AG04449 (cell line): ENCODE measurements at regions not wholly inside any gene's neighbourhood (a gene's known extent, or its start where the extent isn't known, plus 50 kb on each side); places are given as distances from the start of the nearest gene placed in this dataset.

Experiments used
- CTCF ChIA-PET: fragments of 350-600 bp; formaldehyde crosslinking; extraction: SDS; loops from one replicate; lab custom pipeline; 2021; ENCODE audit warnings: antibody characterized with exemption; lab: Yijun Ruan, JAX
- POLR2A ChIA-PET: fragments of 400-600, 350-600 bp; formaldehyde crosslinking; extraction: SDS; loops from one replicate; lab custom pipeline; 2020; ENCODE audit warnings: antibody characterized with exemption, inconsistent platforms; lab: Yijun Ruan, JAX
- DNase-seq: peaks from one replicate; pipeline ENCODE4 v3.0.0-alpha.2; 2010; ENCODE audit warnings: low read depth, low spot score
- H3K4me3 ChIP-seq: 2 replicates; pipeline ENCODE4 v1.5.1; 2011; ENCODE audit warnings: low read depth, mild to moderate bottlenecking, control low read depth, low read length
- CTCF ChIP-seq: IDR thresholded peaks from one replicate; pipeline ENCODE4 v1.5.1; 2011; ENCODE audit warnings: mild to moderate bottlenecking, moderate library complexity, low read length, control low read depth, inconsistent platforms; ENCODE audit not compliant: insufficient read depth; ENCODE audit errors: missing control alignments

- DNase-seq = no peak
- no peak for TF ChIP-seq CTCF
- CTCF ChIA-PET = no interaction called here
- POLR2A ChIA-PET = no interaction called here
- no peak overlapping the region for H3K4me3 ChIP-seq
Observed at GRCh38 chr12:60114169-60114568, 518.3 kb downstream of the SLC16A7 start.

- POLR2A ChIA-PET = no interaction called here
Observed at GRCh38 chr12:60119327-60119726, 523.5 kb downstream of the SLC16A7 start.

GRCh38 chr12:60120199-60120598 is 524.4 kb downstream of the SLC16A7 start:
- ChIA-PET POLR2A (no interaction called here), CTCF (interaction anchor here (0.8 to 0.9 kb wide), 2 partner anchors 14 to 374 kb away, joined by 3 to 4 read pairs; no protein-coding TSS in a partner anchor)
- no peak overlapping the region for H3K4me3 ChIP-seq
- DNase-seq = no peak
- TF ChIP-seq CTCF = no peak

More at GRCh38 chr12:60119327-60119726, 523.5 kb downstream of the SLC16A7 start:
- no peak for DNase-seq
- CTCF ChIA-PET = interaction anchor here (0.8 kb wide), 1 partner anchor 13 kb away, joined by 4 read pairs; no protein-coding TSS in a partner anchor
- no peak for TF ChIP-seq CTCF
- no peak overlapping the region for H3K4me3 ChIP-seq

- CTCF ChIA-PET = no interaction called here
- no peak for DNase-seq
- POLR2A ChIA-PET = no interaction called here
- no peak overlapping the region for H3K4me3 ChIP-seq
- TF ChIP-seq CTCF = no peak
Observed at GRCh38 chr12:60123557-60123956, 527.7 kb downstream of the SLC16A7 start.

GRCh38 chr12:60137513-60137912 is 541.7 kb downstream of the SLC16A7 start:
- DNase-seq = no peak
- ChIA-PET CTCF (interaction anchor here (0.7 kb wide), 1 partner anchor 11 kb away, joined by 3 read pairs; no protein-coding TSS in a partner anchor), POLR2A (no interaction called here)
- H3K4me3 ChIP-seq = no peak overlapping the region
- TF ChIP-seq CTCF = no peak

- no peak overlapping the region for H3K4me3 ChIP-seq
- ChIA-PET POLR2A (no interaction called here), CTCF (no interaction called here)
- TF ChIP-seq CTCF = no peak
- no peak for DNase-seq
Observed at GRCh38 chr12:60138526-60138925, 542.7 kb downstream of the SLC16A7 start.
